ENCODE measurements at regions not wholly inside any gene's neighbourhood (a gene's known extent, or its start where the extent isn't known, plus 50 kb on each side); places are given as distances from the start of the nearest gene placed in this dataset.

DNA sequence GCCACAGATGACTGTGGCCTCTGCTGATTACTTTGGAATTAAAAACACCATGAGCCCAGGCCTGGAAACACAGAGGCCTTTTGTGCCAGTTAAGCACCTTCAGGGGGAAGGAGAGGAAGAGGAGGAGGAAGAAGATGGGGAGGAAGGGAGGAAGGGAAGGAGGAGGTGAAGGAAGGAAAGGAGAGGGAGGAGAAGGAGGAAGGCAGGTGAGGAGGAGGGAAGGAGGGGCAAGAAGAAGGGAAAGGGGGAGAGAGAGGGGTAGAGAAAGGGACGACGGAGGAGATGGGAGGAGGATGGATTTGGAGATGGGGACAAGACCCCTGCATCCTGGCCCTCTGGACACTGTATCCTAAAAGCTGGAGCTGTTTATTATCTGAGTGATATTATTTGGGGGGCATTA lies 231.0 kb downstream of the UQCRFS1 start:
- ATAC-seq (no peak), DNase-seq (ENCODE audit: low spot score) (no peak)
- 0 out of 2 replicates have a peak, but pooled peaks cover 3% of the 10 kb centered on the region for H3K9me3 Mint-ChIP-seq
- H3K4me3 Mint-ChIP-seq, result no peak overlapping the region
- ChIA-PET POLR2A (no interaction called here), CTCF (interaction anchor here (1.0 kb wide), 1 partner anchor 140 kb away, joined by 4 read pairs; no protein-coding TSS in a partner anchor)
- H3K27ac Mint-ChIP-seq, result no peak overlapping the region
- H3K4me1 Mint-ChIP-seq, result peaks cover 15% of the 10 kb centered on the region
- TF ChIP-seq, protein P1, sequence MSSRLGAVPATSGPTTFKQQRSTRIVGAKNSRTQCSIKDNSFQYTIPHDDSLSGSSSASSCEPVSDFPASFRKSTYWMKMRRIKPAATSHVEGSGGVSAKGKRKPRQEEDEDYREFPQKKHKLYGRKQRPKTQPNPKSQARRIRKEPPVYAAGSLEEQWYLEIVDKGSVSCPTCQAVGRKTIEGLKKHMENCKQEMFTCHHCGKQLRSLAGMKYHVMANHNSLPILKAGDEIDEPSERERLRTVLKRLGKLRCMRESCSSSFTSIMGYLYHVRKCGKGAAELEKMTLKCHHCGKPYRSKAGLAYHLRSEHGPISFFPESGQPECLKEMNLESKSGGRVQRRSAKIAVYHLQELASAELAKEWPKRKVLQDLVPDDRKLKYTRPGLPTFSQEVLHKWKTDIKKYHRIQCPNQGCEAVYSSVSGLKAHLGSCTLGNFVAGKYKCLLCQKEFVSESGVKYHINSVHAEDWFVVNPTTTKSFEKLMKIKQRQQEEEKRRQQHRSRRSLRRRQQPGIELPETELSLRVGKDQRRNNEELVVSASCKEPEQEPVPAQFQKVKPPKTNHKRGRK (CRISPR knock-in tag; IDR thresholded peaks at IDR 0.05; ENCODE audit: borderline replicate concordance), result no peak
- TF ChIP-seq MXD4 (CRISPR knock-in tag; IDR thresholded peaks at IDR 0.05; ENCODE audit: borderline replicate concordance), result no peak
- no peak for TF ChIP-seq ZNF671 (CRISPR knock-in tag; IDR thresholded peaks at IDR 0.05)
- TF ChIP-seq FOXP1 (CRISPR knock-in tag; IDR thresholded peaks at IDR 0.05; ENCODE audit: borderline replicate concordance), result no peak
- TF ChIP-seq, protein P2, sequence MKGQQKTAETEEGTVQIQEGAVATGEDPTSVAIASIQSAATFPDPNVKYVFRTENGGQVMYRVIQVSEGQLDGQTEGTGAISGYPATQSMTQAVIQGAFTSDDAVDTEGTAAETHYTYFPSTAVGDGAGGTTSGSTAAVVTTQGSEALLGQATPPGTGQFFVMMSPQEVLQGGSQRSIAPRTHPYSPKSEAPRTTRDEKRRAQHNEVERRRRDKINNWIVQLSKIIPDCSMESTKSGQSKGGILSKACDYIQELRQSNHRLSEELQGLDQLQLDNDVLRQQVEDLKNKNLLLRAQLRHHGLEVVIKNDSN (CRISPR knock-in tag; IDR thresholded peaks at IDR 0.05), result no peak
- TF ChIP-seq SMAD3 (CRISPR knock-in tag; IDR thresholded peaks at IDR 0.05; ENCODE audit: borderline replicate concordance), result no peak
- no peak for TF ChIP-seq ZBTB21 (CRISPR knock-in tag; IDR thresholded peaks at IDR 0.05; ENCODE audit: borderline replicate concordance)
- no peak for TF ChIP-seq RELA (CRISPR knock-in tag; IDR thresholded peaks at IDR 0.05; ENCODE audit: borderline replicate concordance)
- no peak for TF ChIP-seq TP53 (CRISPR knock-in tag; IDR thresholded peaks at IDR 0.05)
- no peak for TF ChIP-seq ESRRA (CRISPR knock-in tag; IDR thresholded peaks at IDR 0.05; ENCODE audit: borderline replicate concordance)
- TF ChIP-seq, protein P3, sequence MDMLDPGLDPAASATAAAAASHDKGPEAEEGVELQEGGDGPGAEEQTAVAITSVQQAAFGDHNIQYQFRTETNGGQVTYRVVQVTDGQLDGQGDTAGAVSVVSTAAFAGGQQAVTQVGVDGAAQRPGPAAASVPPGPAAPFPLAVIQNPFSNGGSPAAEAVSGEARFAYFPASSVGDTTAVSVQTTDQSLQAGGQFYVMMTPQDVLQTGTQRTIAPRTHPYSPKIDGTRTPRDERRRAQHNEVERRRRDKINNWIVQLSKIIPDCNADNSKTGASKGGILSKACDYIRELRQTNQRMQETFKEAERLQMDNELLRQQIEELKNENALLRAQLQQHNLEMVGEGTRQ (CRISPR knock-in tag; IDR thresholded peaks at IDR 0.05), result no peak
- TF ChIP-seq, protein P4, sequence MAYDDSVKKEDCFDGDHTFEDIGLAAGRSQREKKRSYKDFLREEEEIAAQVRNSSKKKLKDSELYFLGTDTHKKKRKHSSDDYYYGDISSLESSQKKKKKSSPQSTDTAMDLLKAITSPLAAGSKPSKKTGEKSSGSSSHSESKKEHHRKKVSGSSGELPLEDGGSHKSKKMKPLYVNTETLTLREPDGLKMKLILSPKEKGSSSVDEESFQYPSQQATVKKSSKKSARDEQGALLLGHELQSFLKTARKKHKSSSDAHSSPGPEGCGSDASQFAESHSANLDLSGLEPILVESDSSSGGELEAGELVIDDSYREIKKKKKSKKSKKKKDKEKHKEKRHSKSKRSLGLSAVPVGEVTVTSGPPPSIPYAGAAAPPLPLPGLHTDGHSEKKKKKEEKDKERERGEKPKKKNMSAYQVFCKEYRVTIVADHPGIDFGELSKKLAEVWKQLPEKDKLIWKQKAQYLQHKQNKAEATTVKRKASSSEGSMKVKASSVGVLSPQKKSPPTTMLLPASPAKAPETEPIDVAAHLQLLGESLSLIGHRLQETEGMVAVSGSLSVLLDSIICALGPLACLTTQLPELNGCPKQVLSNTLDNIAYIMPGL (CRISPR knock-in tag; IDR thresholded peaks at IDR 0.05), result no peak
- no peak for TF ChIP-seq SP1 (CRISPR knock-in tag; conservative IDR thresholded peaks at IDR 0.05)
- no peak for TF ChIP-seq HMGA2 (CRISPR knock-in tag; IDR thresholded peaks at IDR 0.05)
- no peaks in the 10 kb centered on the region for H3K36me3 Mint-ChIP-seq
- no peaks in the 10 kb centered on the region; the same call in 1 of the 2 replicates for H3K27me3 Mint-ChIP-seq (ENCODE audit: low read depth)

DNA sequence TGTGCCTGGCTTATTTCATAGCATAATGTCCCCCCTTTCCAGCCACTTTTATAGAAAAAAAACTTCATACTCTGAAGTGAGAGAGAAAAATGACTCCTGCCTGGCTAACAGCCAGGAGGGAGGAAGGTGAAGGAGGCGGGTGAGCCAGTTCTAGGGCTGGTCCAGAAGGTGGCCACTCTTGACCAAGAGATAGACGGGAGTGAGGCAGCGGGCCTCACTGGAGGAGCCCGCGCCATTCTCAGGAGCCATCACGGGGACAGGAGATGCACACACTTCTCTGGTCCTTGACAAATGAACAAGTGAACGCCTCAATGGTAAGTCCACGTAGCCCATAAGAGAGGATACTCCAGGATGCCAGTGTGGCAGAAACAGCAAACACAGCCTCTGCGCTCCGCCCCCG lies 231.4 kb downstream of the UQCRFS1 start:
- Mint-ChIP-seq H3K4me1 (peaks cover 16% of the 10 kb centered on the region), H3K9me3 (0 out of 2 replicates have a peak, but pooled peaks cover 3% of the 10 kb centered on the region), H3K27ac (no peak overlapping the region), H3K36me3 (no peaks in the 10 kb centered on the region), H3K27me3 (ENCODE audit: low read depth) (no peaks in the 10 kb centered on the region; the same call in 1 of the 2 replicates), H3K4me3 (no peak overlapping the region)
- ChIA-PET POLR2A (no interaction called here), CTCF (no interaction called here)
- TF ChIP-seq, protein P5, sequence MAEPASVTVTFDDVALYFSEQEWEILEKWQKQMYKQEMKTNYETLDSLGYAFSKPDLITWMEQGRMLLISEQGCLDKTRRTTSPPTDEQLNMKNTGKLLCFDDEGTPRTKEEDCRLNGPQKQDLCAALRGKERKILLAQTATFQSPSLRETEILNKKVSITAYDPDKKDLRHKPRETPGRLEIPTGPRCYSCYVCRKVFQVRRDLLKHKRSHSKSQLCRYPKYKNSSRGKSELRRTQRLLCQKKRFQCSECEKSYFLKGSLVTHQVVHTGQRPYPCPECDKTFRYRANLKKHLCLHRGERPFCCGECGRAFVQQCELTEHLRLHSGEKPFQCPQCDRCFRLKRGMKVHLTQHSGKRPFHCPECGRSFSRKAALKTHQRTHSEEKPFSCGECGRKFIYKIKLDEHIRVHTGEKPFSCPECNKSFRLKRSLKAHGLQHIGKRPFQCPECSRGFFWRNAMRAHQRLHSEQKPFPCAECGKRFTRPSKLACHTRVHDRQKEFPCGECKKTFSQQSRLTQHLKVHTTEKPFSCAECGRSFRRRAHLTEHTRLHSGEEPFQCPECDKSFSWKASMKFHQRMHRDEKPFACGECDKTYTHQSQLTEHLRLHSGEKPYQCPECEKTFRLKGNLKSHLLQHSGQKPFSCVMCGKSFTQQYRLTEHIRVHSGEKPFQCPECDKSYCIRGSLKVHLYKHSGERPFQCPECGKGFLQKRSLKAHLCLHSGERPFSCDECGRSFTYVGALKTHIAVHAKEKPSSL (CRISPR knock-in tag; conservative IDR thresholded peaks at IDR 0.05), result no peak
- TF ChIP-seq ZNF416 (CRISPR knock-in tag; IDR thresholded peaks at IDR 0.05), result no peak
- no peak for DNase-seq (ENCODE audit: low spot score)
- no peak for ATAC-seq

Data from WTC11 (cell line).